GM23338 (cell line): ENCODE measurements at regions not wholly inside any gene's neighbourhood (a gene's known extent, or its start where the extent isn't known, plus 50 kb on each side); places are given as distances from the start of the nearest gene placed in this dataset.

Experiments
- ATAC-seq: fragments of 200-7000 bp; cut with Tn5 transposase; 3 replicates; pipeline ENCODE4 v1.9.1; 2020
- DNase-seq: peaks from one replicate; pipeline ENCODE4 v3.0.0-alpha.2; 2015; ENCODE audit warnings: low spot score
- H2AFZ ChIP-seq: fragments of 200-600 bp; sonication (generic); 2 replicates; pipeline ENCODE4 v1.8.0; 2016; ENCODE audit warnings: antibody characterized with exemption, mild to moderate bottlenecking, moderate library complexity
- H3F3A ChIP-seq: fragments of 200-600 bp; sonication (generic); replicated peaks from 2 replicates; pipeline ENCODE4 v1.8.0; 2017; ENCODE audit warnings: antibody characterized with exemption, mixed run types, low read depth
- H3K27ac ChIP-seq: fragments of 200-600 bp; sonication (generic); 2 replicates; pipeline ENCODE4 v1.6.1; 2016; ENCODE audit warnings: low read depth
- H3K27me3 ChIP-seq: fragments of 200-600 bp; sonication (generic); 2 replicates; pipeline ENCODE4 v1.8.0; 2016; ENCODE audit warnings: mild to moderate bottlenecking, mixed run types, moderate library complexity; ENCODE audit not compliant: insufficient read depth
- H3K36me3 ChIP-seq: fragments of 200-600 bp; sonication (generic); 2 replicates; pipeline ENCODE4 v1.8.0; 2016; ENCODE audit warnings: mild to moderate bottlenecking; ENCODE audit not compliant: insufficient read depth
- H3K4me1 ChIP-seq: fragments of 200-600 bp; sonication (generic); 2 replicates; pipeline ENCODE4 v1.8.0; 2016; ENCODE audit warnings: mild to moderate bottlenecking, moderate library complexity; ENCODE audit not compliant: insufficient read depth
- H3K4me2 ChIP-seq: fragments of 200-600 bp; sonication (generic); 2 replicates; pipeline ENCODE4 v1.7.1; 2017; ENCODE audit warnings: mixed run types
- H3K4me3 ChIP-seq: fragments of 200-600 bp; sonication (generic); 2 replicates; pipeline ENCODE4 v1.6.1; 2016; ENCODE audit warnings: mixed run types
- H3K79me2 ChIP-seq: fragments of 200-600 bp; sonication (generic); replicated peaks from 2 replicates; pipeline ENCODE4 v1.8.0; 2017; ENCODE audit warnings: mild to moderate bottlenecking; ENCODE audit not compliant: insufficient read depth
- H3K9me2 ChIP-seq: fragments of 200-600 bp; sonication (generic); 2 replicates; pipeline ENCODE4 v1.8.0; 2017; ENCODE audit not compliant: insufficient read depth
- H4K20me1 ChIP-seq: fragments of 200-600 bp; sonication (generic); replicated peaks from 2 replicates; pipeline ENCODE4 v1.8.0; 2017; ENCODE audit warnings: mild to moderate bottlenecking; ENCODE audit not compliant: insufficient read depth
- H3K27ac Mint-ChIP-seq: 2 replicates; pipeline ENCODE4 v1.8.0; 2020; ENCODE audit warnings: inconsistent platforms, mild to moderate bottlenecking, moderate library complexity, mixed read lengths
- H3K27me3 Mint-ChIP-seq: 3 replicates; pipeline ENCODE4 v1.8.0; 2022; ENCODE audit warnings: low read depth, mild to moderate bottlenecking, moderate library complexity, mixed read lengths, inconsistent platforms; ENCODE audit not compliant: insufficient read depth, poor library complexity
- H3K36me3 Mint-ChIP-seq: 3 replicates; pipeline ENCODE4 v1.8.0; 2021; ENCODE audit warnings: low read depth, mild to moderate bottlenecking, inconsistent platforms, moderate library complexity, mixed read lengths
- H3K4me1 Mint-ChIP-seq: 3 replicates; pipeline ENCODE4 v1.8.0; 2020; ENCODE audit warnings: mild to moderate bottlenecking, inconsistent platforms, mixed read lengths
- H3K4me3 Mint-ChIP-seq: 3 replicates; pipeline ENCODE4 v1.8.0; 2021; ENCODE audit warnings: moderate library complexity, mild to moderate bottlenecking, inconsistent platforms, mixed read lengths
- H3K9me3 Mint-ChIP-seq: 3 replicates; pipeline ENCODE4 v1.8.0; 2020; ENCODE audit warnings: moderate library complexity, mild to moderate bottlenecking, inconsistent platforms, mixed read lengths
- CREB1 ChIP-seq: fragments of 250-450 bp; sonication (Bioruptor Pico); IDR thresholded peaks from 2 replicates; pipeline ENCODE4 v1.5.0; 2020; ENCODE audit warnings: low read depth, mild to moderate bottlenecking, moderate library complexity
- ETS1 ChIP-seq: IDR thresholded peaks from 2 replicates; pipeline ENCODE4 v1.6.1; 2016; ENCODE audit warnings: antibody characterized with exemption
- JUNB ChIP-seq: IDR thresholded peaks from one replicate; pipeline ENCODE4 v1.6.1; 2016; ENCODE audit warnings: antibody characterized with exemption; ENCODE audit not compliant: unreplicated experiment
- POLR2AphosphoS5 ChIP-seq: IDR thresholded peaks from 2 replicates; pipeline ENCODE4 v1.6.1; 2016; ENCODE audit warnings: antibody characterized with exemption, low read depth
- REST ChIP-seq: IDR thresholded peaks from one replicate; pipeline ENCODE4 v1.6.1; 2018; ENCODE audit warnings: antibody characterized with exemption; ENCODE audit not compliant: unreplicated experiment
- ZNF114 ChIP-seq: fragments of 250-450 bp; sonication (Bioruptor Pico); IDR thresholded peaks from 2 replicates; pipeline ENCODE4 v1.5.0; 2020; ENCODE audit warnings: mild to moderate bottlenecking, moderate library complexity
- ZNF462 ChIP-seq: fragments of 250-450 bp; sonication (Bioruptor Pico); IDR thresholded peaks from 2 replicates; pipeline ENCODE4 v1.5.0; 2020; ENCODE audit warnings: mild to moderate bottlenecking, moderate library complexity

- DNase-seq (no peak), ATAC-seq (no peak)
- no peak overlapping the region for H3K27ac Mint-ChIP-seq
These were observed 124.6 kb downstream of the IER5 start for GRCh38 chr1:181213056-181213455.

More at GRCh38 chr1:181213056-181213455, 124.6 kb downstream of the IER5 start:
- Histone ChIP-seq H2AFZ (no peak overlapping the region; the same call in 1 of the 2 replicates), H3F3A (no peaks in the 10 kb centered on the region), H3K4me3 (no peak overlapping the region), H3K4me2 (no peak overlapping the region), H3K9me2 (no peaks in the 10 kb centered on the region; the same call in 1 of the 2 replicates), H3K4me1 (no peaks in the 10 kb centered on the region; the same call in 1 of the 2 replicates), H3K27me3 (no peaks in the 10 kb centered on the region), H3K27ac (no peak overlapping the region), H3K79me2 (no peaks in the 10 kb centered on the region), H4K20me1 (no peaks in the 10 kb centered on the region), H3K36me3 (no peaks in the 10 kb centered on the region)
- peaks cover 11% of the 10 kb centered on the region for H3K27me3 Mint-ChIP-seq
- no peak overlapping the region for H3K4me3 Mint-ChIP-seq
- H3K9me3 Mint-ChIP-seq = peaks cover 14% of the 10 kb centered on the region
- H3K4me1 Mint-ChIP-seq = peaks cover 9% of the 10 kb centered on the region
- TF ChIP-seq ZNF114 (no peak), POLR2AphosphoS5 (no peak), ZNF462 (CRISPR knock-in tag) (no peak), JUNB (no peak), REST (no peak), CREB1 (CRISPR knock-in tag) (no peak), ETS1 (no peak)
- H3K36me3 Mint-ChIP-seq = peaks cover 5% of the 10 kb centered on the region; the same call in 2 of the 3 replicates
